ENCODE measurements at regions not wholly inside any gene's neighbourhood (a gene's known extent, or its start where the extent isn't known, plus 50 kb on each side); places are given as distances from the start of the nearest gene placed in this dataset.

DNA sequence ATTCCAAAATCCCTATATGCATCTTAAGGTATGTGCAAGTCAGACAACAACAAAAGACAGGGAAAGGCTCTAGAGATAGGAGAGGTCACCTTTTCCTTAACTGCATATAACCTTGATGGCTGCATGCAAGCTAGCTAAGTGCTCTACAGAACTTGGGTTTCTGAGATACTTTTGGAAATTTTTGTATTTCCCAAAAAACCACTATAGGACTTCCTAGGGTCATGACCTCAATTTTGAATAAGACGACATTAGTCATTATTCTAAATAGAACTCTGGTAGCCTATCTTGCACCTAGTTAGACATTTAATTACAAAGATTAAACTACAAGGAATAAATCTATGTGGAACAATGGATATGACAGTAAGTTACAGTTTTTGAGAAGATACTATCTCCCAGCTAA is 309.3 kb downstream of the BCAT1 start:
- TF ChIP-seq, protein P1, sequence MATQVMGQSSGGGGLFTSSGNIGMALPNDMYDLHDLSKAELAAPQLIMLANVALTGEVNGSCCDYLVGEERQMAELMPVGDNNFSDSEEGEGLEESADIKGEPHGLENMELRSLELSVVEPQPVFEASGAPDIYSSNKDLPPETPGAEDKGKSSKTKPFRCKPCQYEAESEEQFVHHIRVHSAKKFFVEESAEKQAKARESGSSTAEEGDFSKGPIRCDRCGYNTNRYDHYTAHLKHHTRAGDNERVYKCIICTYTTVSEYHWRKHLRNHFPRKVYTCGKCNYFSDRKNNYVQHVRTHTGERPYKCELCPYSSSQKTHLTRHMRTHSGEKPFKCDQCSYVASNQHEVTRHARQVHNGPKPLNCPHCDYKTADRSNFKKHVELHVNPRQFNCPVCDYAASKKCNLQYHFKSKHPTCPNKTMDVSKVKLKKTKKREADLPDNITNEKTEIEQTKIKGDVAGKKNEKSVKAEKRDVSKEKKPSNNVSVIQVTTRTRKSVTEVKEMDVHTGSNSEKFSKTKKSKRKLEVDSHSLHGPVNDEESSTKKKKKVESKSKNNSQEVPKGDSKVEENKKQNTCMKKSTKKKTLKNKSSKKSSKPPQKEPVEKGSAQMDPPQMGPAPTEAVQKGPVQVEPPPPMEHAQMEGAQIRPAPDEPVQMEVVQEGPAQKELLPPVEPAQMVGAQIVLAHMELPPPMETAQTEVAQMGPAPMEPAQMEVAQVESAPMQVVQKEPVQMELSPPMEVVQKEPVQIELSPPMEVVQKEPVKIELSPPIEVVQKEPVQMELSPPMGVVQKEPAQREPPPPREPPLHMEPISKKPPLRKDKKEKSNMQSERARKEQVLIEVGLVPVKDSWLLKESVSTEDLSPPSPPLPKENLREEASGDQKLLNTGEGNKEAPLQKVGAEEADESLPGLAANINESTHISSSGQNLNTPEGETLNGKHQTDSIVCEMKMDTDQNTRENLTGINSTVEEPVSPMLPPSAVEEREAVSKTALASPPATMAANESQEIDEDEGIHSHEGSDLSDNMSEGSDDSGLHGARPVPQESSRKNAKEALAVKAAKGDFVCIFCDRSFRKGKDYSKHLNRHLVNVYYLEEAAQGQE (IDR thresholded peaks at IDR 0.05; ENCODE audit: low read depth), result no peak
- TF ChIP-seq TAF1 (IDR thresholded peaks at IDR 0.05; ENCODE audit: low read depth) (no peak), NFIC (IDR thresholded peaks at IDR 0.05) (no peak)
- TF ChIP-seq, protein P2, sequence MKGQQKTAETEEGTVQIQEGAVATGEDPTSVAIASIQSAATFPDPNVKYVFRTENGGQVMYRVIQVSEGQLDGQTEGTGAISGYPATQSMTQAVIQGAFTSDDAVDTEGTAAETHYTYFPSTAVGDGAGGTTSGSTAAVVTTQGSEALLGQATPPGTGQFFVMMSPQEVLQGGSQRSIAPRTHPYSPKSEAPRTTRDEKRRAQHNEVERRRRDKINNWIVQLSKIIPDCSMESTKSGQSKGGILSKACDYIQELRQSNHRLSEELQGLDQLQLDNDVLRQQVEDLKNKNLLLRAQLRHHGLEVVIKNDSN (IDR thresholded peaks at IDR 0.05), result no peak

All from Ishikawa (cell line).